ENCODE measurements at regions not wholly inside any gene's neighbourhood (a gene's known extent, or its start where the extent isn't known, plus 50 kb on each side); places are given as distances from the start of the nearest gene placed in this dataset.

GRCh38 chr11:135004495-135004894, 592.5 kb upstream of the B3GAT1 start:
- TF ChIP-seq ZNF408 (CRISPR knock-in tag; IDR thresholded peaks at IDR 0.05; ENCODE audit: low read depth) (no peak), ZNF274 (IDR thresholded peaks at IDR 0.05; ENCODE audit: borderline replicate concordance, low read depth, low read length) (no peak), POLR2A (conservative IDR thresholded peaks at IDR 0.05) (no peak), ZBTB40 (IDR thresholded peaks at IDR 0.05) (no peak), ZBTB40 (CRISPR knock-in tag; IDR thresholded peaks at IDR 0.05) (no peak), CHD2 (IDR thresholded peaks at IDR 0.05; ENCODE audit: low read depth, low read length) (no peak)
